ENCODE measurements at regions not wholly inside any gene's neighbourhood (a gene's known extent, or its start where the extent isn't known, plus 50 kb on each side); places are given as distances from the start of the nearest gene placed in this dataset.

DNA sequence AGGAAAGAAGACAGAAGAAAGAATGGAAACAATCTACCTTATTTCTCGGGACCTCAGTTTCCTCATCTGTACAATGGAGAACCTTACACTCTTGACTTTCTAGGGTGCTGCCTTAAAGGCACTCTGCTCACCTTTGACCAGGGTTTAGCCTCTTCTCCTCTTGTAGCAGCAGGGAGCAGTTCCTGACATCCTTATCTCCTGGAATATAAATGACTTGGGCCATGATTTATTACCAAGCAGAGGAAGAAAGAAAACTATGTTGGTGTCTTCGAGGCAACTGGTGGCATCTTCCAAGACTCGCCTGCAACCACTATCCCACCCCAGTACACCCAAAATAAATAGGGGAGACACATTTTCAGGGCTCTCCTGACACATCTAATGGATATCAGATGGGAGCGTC lies 314.2 kb downstream of the BUD13 start:
- TF ChIP-seq, protein P1, sequence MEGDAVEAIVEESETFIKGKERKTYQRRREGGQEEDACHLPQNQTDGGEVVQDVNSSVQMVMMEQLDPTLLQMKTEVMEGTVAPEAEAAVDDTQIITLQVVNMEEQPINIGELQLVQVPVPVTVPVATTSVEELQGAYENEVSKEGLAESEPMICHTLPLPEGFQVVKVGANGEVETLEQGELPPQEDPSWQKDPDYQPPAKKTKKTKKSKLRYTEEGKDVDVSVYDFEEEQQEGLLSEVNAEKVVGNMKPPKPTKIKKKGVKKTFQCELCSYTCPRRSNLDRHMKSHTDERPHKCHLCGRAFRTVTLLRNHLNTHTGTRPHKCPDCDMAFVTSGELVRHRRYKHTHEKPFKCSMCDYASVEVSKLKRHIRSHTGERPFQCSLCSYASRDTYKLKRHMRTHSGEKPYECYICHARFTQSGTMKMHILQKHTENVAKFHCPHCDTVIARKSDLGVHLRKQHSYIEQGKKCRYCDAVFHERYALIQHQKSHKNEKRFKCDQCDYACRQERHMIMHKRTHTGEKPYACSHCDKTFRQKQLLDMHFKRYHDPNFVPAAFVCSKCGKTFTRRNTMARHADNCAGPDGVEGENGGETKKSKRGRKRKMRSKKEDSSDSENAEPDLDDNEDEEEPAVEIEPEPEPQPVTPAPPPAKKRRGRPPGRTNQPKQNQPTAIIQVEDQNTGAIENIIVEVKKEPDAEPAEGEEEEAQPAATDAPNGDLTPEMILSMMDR (IDR thresholded peaks at IDR 0.05): no peak
- no peak for TF ChIP-seq POLR2A (IDR thresholded peaks at IDR 0.05)
